NCI-H510A treated with DMSO at 0.1 percent for 48 hours (cell line): ENCODE measurements at regions not wholly inside any gene's neighbourhood (a gene's known extent, or its start where the extent isn't known, plus 50 kb on each side); places are given as distances from the start of the nearest gene placed in this dataset.

Source experiments
- DNase-seq: peaks from one replicate; lab custom pipeline; 2025; lab: John Stamatoyannopoulos, UW

GRCh38 chr2:44825702-44826101 lies 115.8 kb upstream of the SIX3 start:
- peak; percentile 6 for DNase-seq

DNA sequence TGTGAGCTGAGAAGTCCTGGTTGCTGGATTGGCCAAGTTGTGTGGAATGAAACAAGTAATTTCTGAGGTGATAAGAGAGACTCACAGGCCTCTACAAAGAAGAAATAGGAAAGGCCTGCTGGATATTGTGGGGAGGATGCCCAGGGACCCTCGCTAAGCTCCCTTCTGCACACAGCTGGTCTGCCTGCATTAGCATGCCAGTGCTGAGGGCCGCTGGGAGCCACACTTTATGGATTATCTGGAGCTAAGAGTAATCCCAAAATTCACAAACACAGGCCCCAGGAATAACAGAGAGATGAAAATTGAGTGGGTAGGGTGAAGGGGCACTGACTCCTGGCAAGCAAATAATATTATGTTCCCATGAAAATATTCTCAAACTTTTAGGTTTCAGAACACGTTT lies 114.9 kb upstream of the SIX3 start:
- no peak for DNase-seq

DNA sequence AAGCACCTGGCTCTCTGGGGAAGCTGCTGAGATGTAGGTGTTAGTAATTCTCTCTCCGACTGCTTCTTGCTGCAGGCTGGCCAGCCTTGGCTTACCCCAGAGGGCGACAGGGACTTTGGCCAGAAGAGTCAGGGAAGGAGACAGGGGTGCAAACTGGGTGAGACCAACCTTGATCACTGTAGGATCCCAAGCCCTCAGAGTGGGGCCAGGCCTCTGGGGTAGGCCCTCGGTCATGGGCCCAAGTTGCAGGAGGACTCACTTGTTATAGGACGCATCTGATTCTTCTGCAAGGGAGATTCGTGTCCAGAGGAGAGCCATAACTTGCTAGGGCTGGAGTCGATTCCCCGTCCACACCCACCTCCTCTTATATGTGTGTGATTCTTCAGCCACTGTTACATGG lies 111.7 kb upstream of the SIX3 start:
- DNase-seq = no peak

- DNase-seq = no peak
Measured at GRCh38 chr2:44833171-44834069, 108.1 kb upstream of the SIX3 start.

DNA sequence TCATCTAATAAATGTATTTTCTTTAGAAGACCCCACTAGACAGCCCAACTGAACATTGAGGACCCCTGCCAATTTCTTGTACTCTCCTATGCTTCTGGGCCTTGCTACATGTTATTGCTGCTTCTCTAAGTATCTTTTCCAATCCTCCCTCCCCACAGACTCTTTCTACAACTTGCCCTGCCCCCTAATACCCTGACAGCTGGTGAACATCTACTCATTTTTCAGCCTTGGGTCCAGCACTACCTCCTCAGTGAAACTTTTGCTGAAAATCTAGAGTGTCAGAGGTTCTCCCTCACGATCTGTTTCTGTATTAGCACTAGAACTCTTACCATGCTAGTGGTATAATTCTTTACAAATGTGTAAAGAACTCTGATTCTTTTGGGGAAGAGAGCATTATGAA lies 106.8 kb upstream of the SIX3 start:
- DNase-seq = no peak

DNA sequence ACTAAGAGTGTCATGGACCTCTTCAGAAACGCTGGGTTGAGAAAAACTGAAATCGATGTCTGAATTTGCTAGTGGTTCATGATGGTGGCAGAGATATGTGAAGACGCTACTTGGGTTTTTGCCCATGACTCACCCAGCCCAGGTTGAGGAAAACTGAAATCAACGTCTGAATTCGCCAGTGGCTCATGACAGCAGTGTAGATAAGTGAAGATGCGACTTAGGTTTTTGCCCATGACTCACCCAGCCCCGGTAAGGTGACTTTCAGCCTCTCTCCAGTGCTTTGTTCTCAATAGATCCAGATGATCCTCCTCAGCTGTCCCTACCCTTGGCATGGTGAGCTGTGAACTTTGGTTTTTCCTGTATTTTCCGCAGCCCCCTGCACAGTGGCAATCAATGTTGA lies 105.3 kb upstream of the SIX3 start:
- DNase-seq = no peak

DNA sequence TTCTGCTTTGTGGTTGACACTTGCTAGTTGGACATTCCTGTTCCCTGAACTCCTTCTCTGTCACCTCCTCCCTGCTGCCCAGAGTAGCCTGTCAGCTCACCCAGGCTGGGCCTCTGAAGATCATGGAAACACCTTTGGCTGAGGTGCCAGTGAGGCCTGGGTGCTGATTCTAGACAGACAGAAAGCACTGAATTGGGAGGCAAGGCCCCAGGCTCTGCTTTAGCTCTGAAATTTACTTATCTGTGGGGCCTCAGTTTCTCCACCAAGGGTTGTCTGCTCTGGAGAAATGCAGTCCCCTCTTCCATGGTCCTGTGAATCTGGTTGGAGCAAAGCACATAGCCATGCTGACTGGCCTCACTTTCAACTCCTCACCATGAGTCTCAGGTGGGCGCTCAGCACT lies 104.6 kb upstream of the SIX3 start:
- no peak for DNase-seq

DNA sequence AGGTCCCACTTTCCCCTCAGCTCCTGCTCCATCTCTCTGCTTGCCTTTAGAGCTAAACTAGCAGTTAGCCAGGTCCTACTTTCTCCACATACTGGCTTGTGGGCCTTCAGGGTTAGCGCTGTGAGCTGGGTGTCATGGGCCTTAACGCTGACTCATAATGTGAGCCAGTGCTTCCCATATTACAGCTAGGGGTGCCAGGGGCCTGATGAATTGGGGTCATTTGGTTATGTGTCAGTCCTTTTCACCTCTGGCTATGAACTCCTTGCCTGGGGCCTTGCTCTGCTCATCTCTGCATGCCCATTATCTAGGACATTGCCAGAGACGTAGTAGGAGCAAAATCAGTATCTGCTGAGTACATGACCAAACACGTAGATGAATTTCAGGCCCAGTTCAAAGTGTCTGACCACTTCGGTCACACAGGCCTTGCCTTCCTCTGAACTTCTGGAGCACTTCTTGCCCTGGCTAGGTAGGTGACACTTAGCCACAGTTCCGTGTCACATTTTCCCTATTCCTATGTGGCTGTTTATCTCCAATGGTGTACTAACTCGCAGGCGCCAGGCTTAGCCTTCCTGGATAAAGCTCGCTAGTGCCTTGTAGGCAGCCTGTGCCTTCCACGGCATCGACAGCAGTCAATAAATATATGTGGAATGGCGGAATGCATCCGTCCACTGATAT lies 103.2 kb upstream of the SIX3 start:
- no peak for DNase-seq

DNA sequence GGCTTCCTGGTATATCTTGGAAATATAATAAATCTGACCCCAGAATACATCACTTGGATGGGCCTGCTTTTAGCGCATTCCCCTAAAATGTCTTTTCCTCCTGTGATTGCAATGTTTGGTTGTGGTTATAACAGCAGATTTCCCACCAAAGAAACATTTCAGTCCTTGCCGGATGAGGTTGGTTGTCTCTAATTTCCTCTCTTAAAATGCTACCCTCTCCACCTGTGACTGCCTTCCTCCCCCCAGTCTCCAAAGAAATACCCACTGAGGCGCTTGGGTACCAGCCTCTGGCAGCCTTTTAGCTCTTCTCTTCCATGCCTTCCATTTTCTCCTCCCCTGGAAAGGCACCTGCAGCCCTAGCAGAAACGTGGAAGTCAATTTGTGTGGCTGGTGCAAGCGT lies 102.1 kb upstream of the SIX3 start:
- no peak for DNase-seq

- no peak for DNase-seq
Measured at GRCh38 chr2:44839771-44840502, 101.6 kb upstream of the SIX3 start.

DNA sequence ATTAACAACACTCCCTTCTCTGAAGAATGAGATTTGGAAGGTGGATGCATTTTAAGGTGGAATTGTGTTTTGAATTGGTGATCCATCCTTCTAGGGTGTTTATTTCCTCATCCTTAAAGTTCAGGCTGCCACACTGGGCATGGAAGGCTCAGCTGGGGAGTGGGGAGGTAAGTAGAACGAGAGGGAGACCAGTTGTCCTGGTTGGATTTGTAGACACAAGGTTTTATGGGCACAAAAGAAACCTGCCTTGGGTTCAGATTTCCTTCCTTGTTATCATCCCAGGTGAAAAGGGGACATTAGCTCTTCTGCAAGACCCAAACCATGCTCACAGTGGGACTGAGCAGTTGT lies 101.0 kb upstream of the SIX3 start:
- no peak for DNase-seq

GRCh38 chr2:44843086-44843485 lies 98.4 kb upstream of the SIX3 start:
- DNase-seq = no peak

GRCh38 chr2:44843641-44844310 lies 97.7 kb upstream of the SIX3 start:
- DNase-seq = no peak

- DNase-seq = no peak
Measured at GRCh38 chr2:44844651-44845270, 96.7 kb upstream of the SIX3 start.

DNA sequence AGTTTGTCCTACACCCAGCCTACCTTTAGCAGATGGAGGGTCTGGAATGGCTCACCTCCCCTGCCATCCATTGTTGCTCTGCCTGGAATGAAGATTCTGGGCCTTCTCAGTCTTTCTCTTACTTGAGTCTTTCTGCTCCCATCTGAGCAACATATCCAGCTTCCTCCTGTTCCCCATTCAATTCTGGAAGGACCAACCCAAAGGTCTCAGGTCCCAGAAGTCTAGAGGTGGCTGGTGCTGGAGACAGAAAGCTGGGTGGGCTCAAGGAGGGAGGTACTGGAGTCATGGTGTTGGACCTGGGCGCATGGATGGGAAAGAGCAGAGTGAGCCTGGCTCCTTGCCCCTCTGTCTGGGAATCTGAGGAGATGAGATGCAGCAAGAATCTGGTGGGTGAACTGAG lies 93.5 kb upstream of the SIX3 start:
- DNase-seq = no peak

GRCh38 chr2:44850016-44850415 lies 91.5 kb upstream of the SIX3 start:
- no peak for DNase-seq

GRCh38 chr2:44851518-44851917 lies 90.0 kb upstream of the SIX3 start:
- no peak for DNase-seq

DNA sequence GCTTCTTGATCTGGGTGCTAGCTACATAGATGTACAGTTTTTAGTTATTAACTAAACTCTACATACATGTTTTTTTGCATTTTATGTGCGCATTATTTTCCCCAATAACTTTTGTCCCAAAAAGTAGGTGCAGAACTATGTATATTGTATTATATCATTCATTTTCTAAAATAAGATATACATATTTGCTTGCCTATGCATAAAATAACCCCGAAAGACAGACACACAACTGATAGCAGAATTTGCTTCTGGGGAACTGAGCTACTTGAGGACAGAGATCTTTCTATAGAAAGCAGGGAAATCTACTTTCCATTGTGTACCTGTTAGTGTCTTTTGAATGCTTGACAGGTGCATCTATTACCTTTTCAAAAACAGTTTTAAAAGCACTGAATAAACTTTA lies 88.9 kb upstream of the SIX3 start:
- no peak for DNase-seq

DNA sequence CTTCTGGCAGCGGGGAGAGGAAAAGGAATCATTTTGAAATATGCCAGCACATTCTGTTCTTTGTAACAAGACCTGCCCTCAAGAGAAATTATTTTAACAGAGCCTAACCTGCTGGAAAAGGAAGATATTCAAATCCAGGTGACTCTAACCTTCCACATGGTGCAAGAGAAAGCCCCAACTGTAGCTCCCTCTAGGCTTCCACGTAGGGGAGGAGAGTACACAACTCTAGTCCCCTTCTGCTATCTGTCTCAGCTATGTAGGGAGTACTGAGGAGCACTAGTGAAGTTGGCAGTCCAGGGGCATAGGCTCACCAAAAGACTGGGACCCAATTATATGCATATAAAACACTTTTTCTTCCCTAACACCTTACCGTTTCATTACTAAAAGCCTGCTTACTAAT lies 82.2 kb upstream of the SIX3 start:
- no peak for DNase-seq

DNA sequence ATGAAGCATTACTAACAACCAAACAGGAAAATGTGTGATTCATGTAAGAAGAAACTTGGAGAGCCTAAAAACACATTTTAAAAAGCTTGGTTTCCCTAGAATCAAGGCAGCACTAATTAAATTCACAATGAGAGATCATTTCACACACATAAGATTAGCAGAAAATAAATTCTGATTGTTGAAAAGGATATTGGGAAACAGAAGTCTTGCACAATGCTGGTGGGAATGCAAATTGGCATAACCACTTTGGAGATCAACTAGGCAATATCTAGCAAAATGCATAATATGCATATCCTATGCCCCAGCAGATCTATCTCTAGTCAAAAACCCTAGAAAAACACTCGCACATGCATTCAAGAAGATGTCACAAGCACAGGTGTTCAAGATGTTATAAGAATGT lies 75.3 kb upstream of the SIX3 start:
- no peak for DNase-seq

DNA sequence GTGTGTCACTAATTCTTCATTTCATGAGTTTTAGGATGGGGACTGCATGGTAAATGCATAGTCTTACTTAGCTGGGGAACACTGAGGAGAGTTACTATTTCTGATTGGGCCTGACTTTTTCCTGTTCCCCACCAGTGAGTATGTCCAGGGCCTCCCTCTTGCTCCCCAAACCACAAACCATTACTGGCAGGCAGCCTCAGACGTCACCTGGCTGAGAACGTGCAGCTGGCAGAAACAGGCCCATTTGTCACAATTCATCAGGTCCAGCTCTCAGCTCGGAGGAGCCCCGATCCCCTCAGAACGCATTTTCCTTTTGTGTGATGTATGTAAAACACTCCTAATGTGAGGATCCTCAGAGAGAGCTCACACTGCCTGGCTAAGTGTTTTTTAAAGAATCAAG lies 71.7 kb upstream of the SIX3 start:
- no peak for DNase-seq

DNA sequence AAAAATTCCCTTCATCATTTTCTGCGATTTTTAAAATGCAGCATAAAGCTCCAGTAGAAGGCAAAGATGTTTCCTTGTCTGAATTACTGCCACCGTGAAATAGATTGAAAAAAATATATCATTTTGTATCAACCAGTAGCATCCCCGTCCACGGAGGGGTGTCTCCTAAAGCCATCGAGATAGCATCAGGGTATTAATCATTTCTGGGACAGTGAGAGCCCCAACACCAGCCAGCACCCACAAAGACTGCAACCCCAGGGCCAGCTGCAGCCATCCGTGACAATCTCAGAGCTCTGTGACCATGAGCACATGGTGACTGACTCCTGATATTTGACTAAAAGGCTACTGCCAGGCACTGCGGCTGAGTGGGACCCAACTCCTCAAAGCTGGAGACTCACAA lies 64.1 kb upstream of the SIX3 start:
- DNase-seq = no peak
